ENCODE measurements at regions not wholly inside any gene's neighbourhood (a gene's known extent, or its start where the extent isn't known, plus 50 kb on each side); places are given as distances from the start of the nearest gene placed in this dataset.

DNA sequence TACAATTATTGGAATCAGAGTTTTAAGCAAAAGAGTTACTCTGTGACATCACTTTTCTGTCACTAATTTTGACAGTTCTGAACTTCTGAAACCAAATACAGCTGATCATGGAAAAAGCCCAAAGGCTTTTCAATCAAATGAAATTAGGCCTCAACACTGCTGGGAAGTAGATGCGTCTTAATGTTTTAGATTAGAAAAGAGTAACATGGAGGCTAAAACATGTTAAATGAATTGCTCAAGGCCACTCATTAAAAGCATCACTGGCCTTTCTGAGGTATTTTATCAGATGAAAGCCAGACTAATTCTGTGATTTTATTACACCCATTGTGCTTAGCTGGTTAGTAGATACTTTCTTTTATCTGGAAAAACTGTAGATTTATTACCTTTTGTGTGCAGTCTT, 672.6 kb downstream of the CENPC start:
- TF ChIP-seq, protein P1, sequence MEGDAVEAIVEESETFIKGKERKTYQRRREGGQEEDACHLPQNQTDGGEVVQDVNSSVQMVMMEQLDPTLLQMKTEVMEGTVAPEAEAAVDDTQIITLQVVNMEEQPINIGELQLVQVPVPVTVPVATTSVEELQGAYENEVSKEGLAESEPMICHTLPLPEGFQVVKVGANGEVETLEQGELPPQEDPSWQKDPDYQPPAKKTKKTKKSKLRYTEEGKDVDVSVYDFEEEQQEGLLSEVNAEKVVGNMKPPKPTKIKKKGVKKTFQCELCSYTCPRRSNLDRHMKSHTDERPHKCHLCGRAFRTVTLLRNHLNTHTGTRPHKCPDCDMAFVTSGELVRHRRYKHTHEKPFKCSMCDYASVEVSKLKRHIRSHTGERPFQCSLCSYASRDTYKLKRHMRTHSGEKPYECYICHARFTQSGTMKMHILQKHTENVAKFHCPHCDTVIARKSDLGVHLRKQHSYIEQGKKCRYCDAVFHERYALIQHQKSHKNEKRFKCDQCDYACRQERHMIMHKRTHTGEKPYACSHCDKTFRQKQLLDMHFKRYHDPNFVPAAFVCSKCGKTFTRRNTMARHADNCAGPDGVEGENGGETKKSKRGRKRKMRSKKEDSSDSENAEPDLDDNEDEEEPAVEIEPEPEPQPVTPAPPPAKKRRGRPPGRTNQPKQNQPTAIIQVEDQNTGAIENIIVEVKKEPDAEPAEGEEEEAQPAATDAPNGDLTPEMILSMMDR (IDR thresholded peaks at IDR 0.05; ENCODE audit: insufficient read depth, low read length, poor library complexity, severe bottlenecking), result no peak
- TF ChIP-seq EZH2phosphoT487 (conservative IDR thresholded peaks at IDR 0.05; ENCODE audit: low read length), result no peak

Measured in SU-DHL-6 (cell line).